HCT116 (cell line): ENCODE measurements at regions not wholly inside any gene's neighbourhood (a gene's known extent, or its start where the extent isn't known, plus 50 kb on each side); places are given as distances from the start of the nearest gene placed in this dataset.

Experiments used
- ATAC-seq: fragments of 200-7000 bp; cut with Tn5 transposase; 2 replicates; pipeline ENCODE4 v1.9.1; 2020; ENCODE audit warnings: mild to moderate bottlenecking, moderate library complexity
- BruUV-seq: library from RNA; stranded (reverse); fragments of 400-500 nt; replicated peaks from 2 replicates; lab custom pipeline; 2021; lab: Mats Ljungman, UMichigan
- CTCF ChIA-PET: fragments of 300-600 bp; sonication (Branson Sonifier 250); formaldehyde crosslinking; loops from one replicate; lab custom pipeline; 2021; ENCODE audit warnings: antibody characterized with exemption; lab: Charles Lee
- POLR2A ChIA-PET: fragments of 300-600, 350-600 bp; sonication (Branson Sonifier 250); formaldehyde crosslinking; loops from one replicate; lab custom pipeline; 2021; ENCODE audit warnings: antibody characterized with exemption; lab: Charles Lee
- RAD21 ChIA-PET, 2 experiments: fragments of 300-600 bp; sonication (Branson Sonifier 250); formaldehyde crosslinking; loops; one replicate each; lab custom pipeline; 2023; ENCODE audit warnings: low total read pairs in 2 of 2; ENCODE audit not compliant: uncharacterized antibody in 2 of 2, unreplicated experiment in 2 of 2, low non-redundant PET in 1 of 2; lab: Charles Lee
- DNase-seq: peaks from one replicate; pipeline ENCODE4 v3.0.0-alpha.2; 2010; ENCODE audit warnings: low read depth, low spot score
- H2AFZ ChIP-seq: fragments of 200-600 bp; shearing (Covaris generic), sonication (generic); 2 replicates; pipeline ENCODE4 v1.6.1; 2017; ENCODE audit warnings: low read depth, mixed run types, mixed read lengths, antibody characterized with exemption, low read length; ENCODE audit not compliant: poor library complexity, severe bottlenecking
- H3K27ac ChIP-seq: 2 replicates; pipeline ENCODE4 v1.5.1; 2012; ENCODE audit warnings: low read depth, low read length
- H3K27me3 ChIP-seq: fragments of 200-600 bp; sonication (generic); 2 replicates; pipeline ENCODE4 v1.6.1; 2016; ENCODE audit warnings: mixed run types, low read length, mixed read lengths; ENCODE audit not compliant: insufficient read depth
- H3K36me3 ChIP-seq, 2 experiments: fragments of 200-500 bp in 1 of 2; fragments of 200-600 bp in 1 of 2; sonication (Bioruptor generic) in 1 of 2; sonication (generic) in 1 of 2; 2 replicates each; pipeline versions ENCODE4 v1.5.1 to v1.6.1; 2014 to 2016; ENCODE audit warnings: low read length in 2 of 2, inconsistent platforms in 1 of 2, mixed read lengths in 1 of 2, mixed run types in 1 of 2; ENCODE audit not compliant: insufficient read depth in 2 of 2, control insufficient read depth in 1 of 2
- H3K4me1 ChIP-seq, 2 experiments: fragments of 200-600 bp in 1 of 2; sonication (generic) in 1 of 2; 2 replicates each; pipeline versions ENCODE4 v1.5.1 to v1.6.1; 2012 to 2017; ENCODE audit warnings: low read length in 2 of 2, inconsistent platforms in 1 of 2, mild to moderate bottlenecking in 1 of 2, mixed read lengths in 1 of 2, mixed run types in 1 of 2, moderate library complexity in 1 of 2; ENCODE audit not compliant: insufficient read depth in 2 of 2, control insufficient read depth in 1 of 2
- H3K4me2 ChIP-seq: fragments of 200-600 bp; sonication (generic); 2 replicates; pipeline ENCODE4 v1.6.1; 2017; ENCODE audit warnings: mixed run types, low read length, mixed read lengths
- H3K4me3 ChIP-seq, 2 experiments: fragments of 200-600 bp in 1 of 2; sonication (generic) in 1 of 2; replicated peaks in 1 of 2; 2 replicates each; pipeline ENCODE4 v1.5.1; 2011 to 2016; ENCODE audit warnings: low read length in 2 of 2, control low read depth in 1 of 2, low read depth in 1 of 2, mild to moderate bottlenecking in 1 of 2, mixed read lengths in 1 of 2, mixed run types in 1 of 2
- H3K79me2 ChIP-seq: fragments of 200-600 bp; sonication (generic); 2 replicates; pipeline ENCODE4 v1.6.1; 2017; ENCODE audit warnings: mild to moderate bottlenecking, mixed run types, low read length, moderate library complexity, mixed read lengths; ENCODE audit not compliant: insufficient read depth
- H3K9ac ChIP-seq: fragments of 200-600 bp; sonication (generic); 2 replicates; pipeline ENCODE4 v1.6.1; 2016; ENCODE audit warnings: low read length, mixed read lengths
- H3K9me2 ChIP-seq: fragments of 200-600 bp; sonication (generic), shearing (Covaris generic); 2 replicates; pipeline ENCODE4 v1.6.1; 2017; ENCODE audit warnings: mixed run types, mild to moderate bottlenecking, moderate library complexity; ENCODE audit not compliant: insufficient read depth
- H3K9me3 ChIP-seq, 2 experiments: fragments of 200-500 bp in 1 of 2; fragments of 200-600 bp in 1 of 2; sonication (Bioruptor generic) in 1 of 2; sonication (generic) in 1 of 2; 2 replicates each; pipeline ENCODE4 v1.6.1; 2014 to 2017; ENCODE audit warnings: low read length in 2 of 2, mixed read lengths in 2 of 2, inconsistent platforms in 1 of 2, low read depth in 1 of 2, mild to moderate bottlenecking in 1 of 2, mixed run types in 1 of 2, moderate library complexity in 1 of 2; ENCODE audit not compliant: control insufficient read depth in 1 of 2, insufficient read depth in 1 of 2
- H4K20me1 ChIP-seq: fragments of 200-600 bp; sonication (generic), shearing (Covaris generic); 2 replicates; pipeline ENCODE4 v1.6.1; 2017; ENCODE audit warnings: mixed run types, mild to moderate bottlenecking, moderate library complexity; ENCODE audit not compliant: insufficient read depth
- CBX3 ChIP-seq: IDR thresholded peaks from 2 replicates; pipeline ENCODE4 v1.6.1; 2012; ENCODE audit warnings: low read depth
- EGR1 ChIP-seq: IDR thresholded peaks from 2 replicates; pipeline ENCODE4 v1.6.1; 2012; ENCODE audit warnings: low read depth
- ELF1 ChIP-seq: IDR thresholded peaks from 2 replicates; pipeline ENCODE4 v1.6.1; 2012; ENCODE audit warnings: low read depth, borderline replicate concordance
- EZH2phosphoT487 ChIP-seq: fragments of 200-600 bp; IDR thresholded peaks from 2 replicates; pipeline ENCODE4 v1.6.1; 2018; ENCODE audit warnings: antibody characterized with exemption, borderline replicate concordance
- POLR2A ChIP-seq: IDR thresholded peaks from 2 replicates; pipeline ENCODE4 v1.7.0; 2011; ENCODE audit warnings: borderline replicate concordance; ENCODE audit not compliant: insufficient read depth, insufficient read length; ENCODE audit errors: extremely low read depth
- RAD21 ChIP-seq: IDR thresholded peaks from 2 replicates; pipeline ENCODE4 v1.6.1; 2012; ENCODE audit warnings: low read depth, mild to moderate bottlenecking
- REST ChIP-seq: IDR thresholded peaks from 2 replicates; pipeline ENCODE4 v1.6.1; 2012; ENCODE audit warnings: low read depth
- SP1 ChIP-seq: IDR thresholded peaks from 2 replicates; pipeline ENCODE4 v1.6.1; 2012; ENCODE audit warnings: low read depth
- SRF ChIP-seq: IDR thresholded peaks from 2 replicates; pipeline ENCODE4 v1.6.1; 2012; ENCODE audit warnings: low read depth
- YY1 ChIP-seq: IDR thresholded peaks from 2 replicates; pipeline ENCODE4 v1.6.1; 2011; ENCODE audit warnings: low read length, low read depth, moderate library complexity, mild to moderate bottlenecking; ENCODE audit not compliant: insufficient replicate concordance; ENCODE audit errors: extremely low read depth
- ZFX ChIP-seq: fragments of 450-650 bp; IDR thresholded peaks from 2 replicates; pipeline ENCODE4 v1.6.1; 2017
- ZNF274 ChIP-seq: fragments of 200-500 bp; sonication (Bioruptor generic); IDR thresholded peaks from 2 replicates; pipeline ENCODE4 v1.6.1; 2014; ENCODE audit warnings: mild to moderate bottlenecking, low read depth, low read length, inconsistent platforms
- intact Hi-C: fragments of 100-400 bp; cut with micrococcal nuclease; formaldehyde crosslinking; loops from 2 replicates; pipeline ENCODE4 v1.10.0; 2022

DNA sequence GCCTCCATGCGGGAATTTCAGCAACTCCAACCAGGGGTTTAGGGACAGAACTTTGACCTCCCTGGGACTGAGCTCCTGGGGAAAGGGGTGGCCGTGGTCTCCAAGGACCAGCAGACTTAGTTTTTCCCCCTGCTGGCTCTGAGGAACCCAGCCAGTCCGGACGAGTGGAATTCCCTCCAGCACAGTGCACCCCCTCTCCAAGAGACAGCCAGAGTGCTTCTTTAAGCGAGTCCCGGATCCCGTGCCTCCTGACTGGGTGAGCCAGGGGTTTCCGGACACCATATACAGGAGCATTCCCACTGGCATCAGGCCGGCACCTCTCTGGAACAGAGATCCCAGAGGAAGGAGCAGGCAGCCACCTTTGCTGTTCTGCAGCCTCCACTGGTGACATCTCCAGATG is 459.5 kb downstream of the OCA2 start:
- RAD21 ChIA-PET: no interaction called here
- Histone ChIP-seq H3K79me2 (no peaks in the 10 kb centered on the region), H3K4me2 (no peak overlapping the region), H3K4me3 (no peak overlapping the region), H2AFZ (no peak overlapping the region), H3K4me1 (no peaks in the 10 kb centered on the region), H3K27me3 (no peaks in the 10 kb centered on the region), H4K20me1 (no peaks in the 10 kb centered on the region), H3K27ac (no peak overlapping the region), H3K9me2 (no peaks in the 10 kb centered on the region), H3K9ac (no peak overlapping the region), H3K36me3 (no peaks in the 10 kb centered on the region), H3K9me3 (peaks cover 7 to 29% of the 10 kb centered on the region in 2 experiments; a peak in 2 of 4 replicates)
- CTCF ChIA-PET: no interaction called here
- ATAC-seq: no peak
- POLR2A ChIA-PET: no interaction called here
- BruUV-seq: no TSS peak
- intact Hi-C loops: no loop called here
- no peak for TF ChIP-seq SRF
- no peak for DNase-seq

GRCh38 chr15:27638958-27639357 is 460.2 kb downstream of the OCA2 start:
- ATAC-seq (no peak), DNase-seq (no peak)
- Histone ChIP-seq H3K36me3 (no peaks in the 10 kb centered on the region), H3K27me3 (no peaks in the 10 kb centered on the region), H4K20me1 (no peaks in the 10 kb centered on the region), H3K79me2 (no peaks in the 10 kb centered on the region), H3K4me2 (no peak overlapping the region), H3K4me1 (no peaks in the 10 kb centered on the region), H2AFZ (no peak overlapping the region), H3K9ac (no peak overlapping the region), H3K9me3 (peaks cover 8 to 30% of the 10 kb centered on the region in 2 experiments; a peak in 2 of 4 replicates), H3K9me2 (no peaks in the 10 kb centered on the region), H3K4me3 (no peak overlapping the region), H3K27ac (no peak overlapping the region)
- intact Hi-C loops: no loop called here
- POLR2A ChIA-PET: no interaction called here
- TF ChIP-seq EZH2phosphoT487 (no peak), YY1 (no peak)
- RAD21 ChIA-PET: no interaction called here
- CTCF ChIA-PET: no interaction called here
- no TSS peak for BruUV-seq

DNA sequence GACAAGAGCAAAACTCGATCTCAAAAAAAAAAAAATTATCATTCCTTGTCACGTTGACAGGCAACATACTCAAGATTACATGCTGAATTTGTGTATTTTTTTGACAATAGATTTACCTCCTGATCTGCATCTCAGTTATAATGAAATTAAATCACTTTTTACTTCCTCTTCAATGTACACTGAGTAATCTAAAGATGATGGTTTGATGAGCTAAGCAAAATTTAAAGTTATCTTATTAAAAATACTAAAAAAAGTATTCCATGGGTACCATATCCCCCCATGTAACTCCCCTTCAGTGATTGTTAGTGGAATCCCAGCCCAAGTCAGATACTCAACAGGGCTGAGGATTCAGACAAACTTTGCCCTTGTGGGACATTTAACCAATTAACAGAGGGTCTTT is 463.2 kb downstream of the OCA2 start:
- Histone ChIP-seq H4K20me1 (no peaks in the 10 kb centered on the region), H3K4me2 (no peak overlapping the region), H2AFZ (no peak overlapping the region), H3K27me3 (no peaks in the 10 kb centered on the region), H3K9ac (no peak overlapping the region), H3K36me3 (no peaks in the 10 kb centered on the region), H3K9me3 (peaks cover 12 to 29% of the 10 kb centered on the region in 2 experiments; a peak in 2 of 4 replicates), H3K9me2 (no peaks in the 10 kb centered on the region), H3K79me2 (no peaks in the 10 kb centered on the region), H3K4me3 (no peak overlapping the region), H3K4me1 (no peaks in the 10 kb centered on the region), H3K27ac (no peak overlapping the region)
- ChIA-PET RAD21 (no interaction called here), CTCF (no interaction called here), POLR2A (no interaction called here)
- no TSS peak for BruUV-seq
- DNase-seq: no peak
- intact Hi-C loops: no loop called here
- no peak for ATAC-seq
- TF ChIP-seq EGR1 (no peak), RAD21 (no peak), ELF1 (no peak), YY1 (no peak), SRF (no peak), SP1 (no peak), ZNF274 (no peak), CBX3 (no peak), REST (no peak), POLR2A (no peak), ZFX (no peak)
